AG04449 (cell line): ENCODE measurements at regions not wholly inside any gene's neighbourhood (a gene's known extent, or its start where the extent isn't known, plus 50 kb on each side); places are given as distances from the start of the nearest gene placed in this dataset.

ENCODE experiments used
- CTCF ChIA-PET: fragments of 350-600 bp; formaldehyde crosslinking; extraction: SDS; loops from one replicate; lab custom pipeline; 2021; ENCODE audit warnings: antibody characterized with exemption; lab: Yijun Ruan, JAX
- POLR2A ChIA-PET: fragments of 400-600, 350-600 bp; formaldehyde crosslinking; extraction: SDS; loops from one replicate; lab custom pipeline; 2020; ENCODE audit warnings: antibody characterized with exemption, inconsistent platforms; lab: Yijun Ruan, JAX
- DNase-seq: peaks from one replicate; pipeline ENCODE4 v3.0.0-alpha.2; 2010; ENCODE audit warnings: low read depth, low spot score
- H3K4me3 ChIP-seq: 2 replicates; pipeline ENCODE4 v1.5.1; 2011; ENCODE audit warnings: low read depth, mild to moderate bottlenecking, control low read depth, low read length
- TF ChIP-seq, protein P1 (sequence below): IDR thresholded peaks from one replicate; pipeline ENCODE4 v1.5.1; 2011; ENCODE audit warnings: mild to moderate bottlenecking, moderate library complexity, low read length, control low read depth, inconsistent platforms; ENCODE audit not compliant: insufficient read depth; ENCODE audit errors: missing control alignments

DNA sequence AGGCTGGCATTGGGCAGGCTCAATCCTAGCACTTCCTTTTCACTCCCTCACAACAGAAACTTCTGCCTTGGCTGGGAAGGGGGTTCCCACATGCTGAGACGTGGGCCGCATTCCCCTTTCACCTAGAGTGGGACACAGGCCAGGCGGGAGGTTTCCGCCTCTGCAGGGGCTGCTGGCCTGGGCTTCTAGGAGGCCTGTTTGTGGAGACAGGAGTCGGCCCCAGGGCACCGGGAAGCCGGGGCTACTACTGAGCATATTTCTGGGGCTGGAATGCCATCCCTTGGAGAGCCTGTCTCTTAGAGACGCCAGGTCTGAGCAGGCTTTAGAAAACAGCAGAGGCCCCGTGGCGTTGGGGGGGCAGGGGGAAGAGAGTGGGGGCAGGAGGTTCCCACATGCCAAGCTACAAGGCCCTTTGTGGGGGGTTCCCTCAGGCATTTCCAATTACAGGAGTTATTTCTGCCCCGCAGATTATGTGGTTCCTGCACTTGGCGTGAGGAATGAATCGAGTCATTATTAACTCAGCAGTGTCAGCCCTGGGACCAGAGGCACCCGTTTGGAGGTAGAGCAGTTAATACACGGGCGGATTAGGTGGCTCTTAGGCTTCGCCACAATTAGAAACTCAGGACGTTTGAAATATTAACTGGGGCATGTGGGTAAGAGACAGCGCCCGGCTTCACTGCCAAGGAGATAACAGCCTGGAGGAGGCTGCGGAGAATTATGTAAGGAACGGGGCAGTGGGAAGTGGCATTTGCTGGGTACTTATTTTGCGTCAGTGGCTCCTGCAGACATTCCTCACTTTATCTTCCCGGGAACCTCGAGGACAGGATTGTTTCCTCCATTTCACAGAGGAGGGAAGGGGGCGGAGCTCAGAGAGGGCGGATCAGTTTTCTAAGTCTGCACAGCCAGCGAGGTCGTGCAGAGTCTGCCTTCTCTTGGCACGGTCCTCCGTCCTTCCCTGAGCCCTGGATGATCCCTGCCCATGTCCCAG, 162.5 kb downstream of the MAF start:
- no peak for DNase-seq
- ChIA-PET POLR2A (no interaction called here), CTCF (no interaction called here)
- no peak overlapping the region for H3K4me3 ChIP-seq
- TF ChIP-seq, protein P1, sequence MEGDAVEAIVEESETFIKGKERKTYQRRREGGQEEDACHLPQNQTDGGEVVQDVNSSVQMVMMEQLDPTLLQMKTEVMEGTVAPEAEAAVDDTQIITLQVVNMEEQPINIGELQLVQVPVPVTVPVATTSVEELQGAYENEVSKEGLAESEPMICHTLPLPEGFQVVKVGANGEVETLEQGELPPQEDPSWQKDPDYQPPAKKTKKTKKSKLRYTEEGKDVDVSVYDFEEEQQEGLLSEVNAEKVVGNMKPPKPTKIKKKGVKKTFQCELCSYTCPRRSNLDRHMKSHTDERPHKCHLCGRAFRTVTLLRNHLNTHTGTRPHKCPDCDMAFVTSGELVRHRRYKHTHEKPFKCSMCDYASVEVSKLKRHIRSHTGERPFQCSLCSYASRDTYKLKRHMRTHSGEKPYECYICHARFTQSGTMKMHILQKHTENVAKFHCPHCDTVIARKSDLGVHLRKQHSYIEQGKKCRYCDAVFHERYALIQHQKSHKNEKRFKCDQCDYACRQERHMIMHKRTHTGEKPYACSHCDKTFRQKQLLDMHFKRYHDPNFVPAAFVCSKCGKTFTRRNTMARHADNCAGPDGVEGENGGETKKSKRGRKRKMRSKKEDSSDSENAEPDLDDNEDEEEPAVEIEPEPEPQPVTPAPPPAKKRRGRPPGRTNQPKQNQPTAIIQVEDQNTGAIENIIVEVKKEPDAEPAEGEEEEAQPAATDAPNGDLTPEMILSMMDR: no peak

- POLR2A ChIA-PET: no interaction called here
- TF ChIP-seq, protein P1: no peak
- CTCF ChIA-PET: no interaction called here
Observed at GRCh38 chr16:79436885-79437284, 163.7 kb downstream of the MAF start.

DNA sequence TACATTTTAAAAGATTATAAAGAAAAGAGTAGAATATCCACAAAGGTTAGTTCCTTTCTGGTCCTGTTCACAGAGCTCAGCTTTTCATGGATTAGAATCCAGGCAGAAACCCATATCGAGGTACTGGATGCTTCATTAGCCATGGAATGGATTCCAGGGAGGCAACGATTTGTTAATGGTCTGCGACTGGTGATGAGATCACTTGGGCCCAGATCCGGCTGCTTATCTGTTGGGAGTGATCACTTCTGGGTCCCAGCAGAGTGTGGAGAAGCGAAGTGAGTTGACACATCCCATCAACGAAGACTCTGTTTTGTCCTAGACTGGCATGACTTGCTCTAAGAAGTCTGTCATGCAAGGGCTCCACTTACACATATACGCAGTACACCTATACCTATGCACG, 165.8 kb downstream of the MAF start:
- CTCF ChIA-PET: no interaction called here

More at GRCh38 chr16:79436885-79437284, 163.7 kb downstream of the MAF start:
- H3K4me3 ChIP-seq: no peak overlapping the region
- DNase-seq: no peak

GRCh38 chr16:79434092-79434491, 166.4 kb downstream of the MAF start:
- no peak for DNase-seq
- ChIA-PET CTCF (no interaction called here), POLR2A (no interaction called here)
- TF ChIP-seq, protein P1: no peak
- H3K4me3 ChIP-seq: no peak overlapping the region

More for the DNA sequence above, 165.8 kb downstream of the MAF start:
- no peak overlapping the region for H3K4me3 ChIP-seq
- POLR2A ChIA-PET: no interaction called here
- TF ChIP-seq, protein P1: no peak
- no peak for DNase-seq

DNA sequence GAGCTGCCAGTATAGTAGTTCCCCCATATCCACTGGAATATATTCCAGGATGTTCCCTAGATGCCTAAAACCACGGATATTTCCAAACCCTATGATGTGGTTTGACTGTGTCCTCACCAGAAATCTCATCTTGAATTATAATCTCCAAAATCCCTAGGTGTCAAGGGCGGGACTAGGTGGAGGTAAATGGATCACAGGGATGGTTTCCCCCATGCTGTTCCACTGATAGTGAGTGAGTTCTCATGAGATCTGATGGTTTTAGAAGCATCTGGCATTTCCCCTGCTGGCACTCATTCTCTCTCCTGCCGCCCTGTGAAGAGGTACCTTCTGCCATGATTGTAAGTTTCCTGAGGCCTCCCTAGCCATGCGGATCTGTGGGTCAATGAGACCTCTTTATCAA, 168.6 kb downstream of the MAF start:
- no peak for DNase-seq
- ChIA-PET POLR2A (no interaction called here), CTCF (no interaction called here)
- TF ChIP-seq, protein P1: no peak
- no peak overlapping the region for H3K4me3 ChIP-seq

DNA sequence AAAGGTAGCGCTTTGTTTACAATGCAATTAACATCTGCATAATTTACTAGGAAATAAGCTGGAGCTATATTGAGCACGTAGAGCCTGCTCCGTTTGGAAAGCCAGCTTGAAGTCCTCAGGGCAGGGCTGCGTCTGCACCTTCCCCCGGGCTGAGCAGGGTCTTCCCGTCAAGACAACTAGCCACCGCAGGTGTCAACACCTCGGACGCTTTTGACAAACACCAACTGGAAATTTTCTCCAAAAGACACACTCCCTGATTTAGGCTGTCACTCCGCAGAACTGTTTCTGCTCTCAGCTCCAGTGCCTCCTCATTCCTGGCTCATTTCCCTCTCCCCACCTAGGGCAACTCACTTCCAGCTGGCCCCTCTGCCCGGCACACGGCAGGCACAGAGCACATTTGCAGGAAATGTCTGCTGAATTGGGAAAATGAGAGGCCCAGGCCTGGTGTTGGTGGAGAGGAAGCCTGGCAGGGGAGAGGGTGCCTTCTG, 170.3 kb downstream of the MAF start:
- ChIA-PET POLR2A (no interaction called here), CTCF (no interaction called here)
- no peak overlapping the region for H3K4me3 ChIP-seq
- TF ChIP-seq, protein P1: no peak
- no peak for DNase-seq
